Activated T-helper 1 cell treated with Interleukin-2 at 50 U/mL for 16 hours (primary cell): ENCODE measurements at regions not wholly inside any gene's neighbourhood (a gene's known extent, or its start where the extent isn't known, plus 50 kb on each side); places are given as distances from the start of the nearest gene placed in this dataset.
"Not testable (repeated sequence)": the region's sequence is repeated elsewhere in the genome, so short reads cannot be mapped to it uniquely, and the experiment has no call there.

Experiments
- DNase-seq: peaks from one replicate; pipeline ENCODE4 v3.0.0-alpha.2; 2020; ENCODE audit warnings: low read depth

DNA sequence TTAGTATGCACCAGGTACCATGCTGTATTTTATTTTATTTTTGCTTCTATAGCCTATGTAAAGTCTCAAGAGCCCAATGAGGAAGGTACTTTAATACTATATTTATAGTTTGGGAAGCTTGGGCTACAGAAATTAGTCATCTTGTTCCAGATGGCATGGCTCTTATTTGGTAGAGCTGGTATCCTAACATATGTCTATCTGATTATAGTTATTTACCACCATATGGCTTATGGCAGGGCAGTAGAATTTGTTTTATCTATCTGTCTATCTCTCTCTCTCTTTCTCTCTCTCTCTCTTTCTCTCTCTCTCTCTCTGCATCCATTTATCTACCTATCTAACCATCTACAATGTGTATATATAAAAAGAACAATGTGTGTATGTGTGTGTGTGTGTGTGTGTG, 1293.7 kb upstream of the SLC39A10 start:
- DNase-seq, result no peak

- DNase-seq, result no peak
Observed at GRCh38 chr2:194352505-194352904, 1304.5 kb upstream of the SLC39A10 start.

DNA sequence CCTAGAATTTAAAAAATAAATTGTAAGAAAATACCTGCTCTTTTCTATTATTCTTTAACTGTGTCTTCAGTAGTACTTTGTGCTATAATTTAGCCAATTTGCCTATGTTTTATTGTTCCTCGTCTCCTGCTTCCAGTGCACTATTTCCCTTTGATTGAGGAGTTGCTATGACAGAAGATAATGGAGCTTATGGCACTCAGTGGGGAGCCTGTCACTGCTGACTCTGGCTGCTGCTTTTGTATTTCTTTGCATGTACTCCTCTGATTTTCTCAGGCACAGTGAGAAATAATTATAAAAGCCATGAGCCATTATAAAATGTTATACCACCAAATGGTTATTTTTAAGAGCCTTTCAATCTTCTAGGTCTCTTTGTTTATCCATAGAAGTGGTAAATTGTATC, 1310.8 kb upstream of the SLC39A10 start:
- no peak for DNase-seq

GRCh38 chr2:194345347-194345746, 1311.7 kb upstream of the SLC39A10 start:
- DNase-seq, result no peak

GRCh38 chr2:194343167-194343566, 1313.9 kb upstream of the SLC39A10 start:
- no peak for DNase-seq

DNA sequence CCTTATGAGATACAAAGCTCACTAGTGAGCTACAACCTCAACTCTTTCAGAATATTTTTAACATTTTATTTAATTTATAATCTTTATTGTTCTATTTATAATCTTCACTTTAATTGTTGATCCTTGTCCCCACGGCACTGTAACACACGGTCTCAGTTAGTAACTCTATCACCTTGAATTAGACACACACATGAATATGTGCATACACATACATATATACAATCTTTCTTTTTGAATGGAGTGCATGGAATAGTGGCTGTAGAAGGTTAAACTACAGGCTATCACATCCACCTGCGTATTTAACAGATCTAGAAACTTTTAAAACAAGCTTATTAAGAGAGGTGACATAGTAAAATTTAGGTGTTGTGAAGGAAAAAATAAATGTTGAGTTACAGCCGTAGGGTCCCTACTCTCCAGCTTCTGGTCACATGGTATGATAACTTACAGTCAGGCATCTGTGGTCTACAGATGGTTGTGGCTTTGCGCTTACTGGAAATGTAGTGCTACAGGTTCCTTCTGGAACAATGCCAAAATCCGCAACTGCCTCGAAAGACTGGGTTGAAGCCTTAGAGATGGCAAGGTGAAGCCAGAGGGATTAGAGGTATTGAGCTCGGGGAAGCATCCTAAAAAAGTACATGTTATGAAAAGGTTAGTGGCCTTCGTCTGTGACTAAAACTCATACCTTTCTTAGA, 1324.1 kb upstream of the SLC39A10 start:
- no peak for DNase-seq

GRCh38 chr2:194328456-194328855, 1328.6 kb upstream of the SLC39A10 start:
- DNase-seq, result no peak

- no peak for DNase-seq
Observed at GRCh38 chr2:194327196-194327888, 1329.7 kb upstream of the SLC39A10 start.

- no peak for DNase-seq
Observed at GRCh38 chr2:194323740-194324139, 1333.3 kb upstream of the SLC39A10 start.

GRCh38 chr2:194320520-194320919, 1336.5 kb upstream of the SLC39A10 start:
- no peak for DNase-seq

GRCh38 chr2:194319222-194319992, 1337.6 kb upstream of the SLC39A10 start:
- DNase-seq, result no peak

- no peak for DNase-seq
Observed at GRCh38 chr2:194314042-194314441, 1343.0 kb upstream of the SLC39A10 start.

GRCh38 chr2:194304191-194304590, 1352.8 kb upstream of the SLC39A10 start:
- DNase-seq, result no peak

DNA sequence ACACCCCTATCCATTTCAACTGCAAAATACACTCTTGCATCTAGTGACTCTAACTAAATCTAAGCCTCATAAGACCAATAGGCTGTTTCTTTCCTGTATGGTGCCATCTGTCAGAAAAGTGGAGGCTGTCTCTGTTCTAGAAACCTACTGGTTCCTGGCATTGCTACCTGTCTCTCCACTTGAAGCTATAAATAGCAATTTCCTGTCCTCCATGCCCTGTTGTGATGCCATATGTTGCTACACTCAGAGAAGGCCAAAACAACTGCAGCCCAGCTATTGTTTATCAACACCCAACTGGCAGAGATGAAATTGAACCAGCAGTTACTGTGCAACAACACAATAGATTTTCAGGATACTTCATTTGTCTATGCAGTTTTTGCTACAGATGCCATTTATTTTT, 1355.1 kb upstream of the SLC39A10 start:
- no peak for DNase-seq

DNA sequence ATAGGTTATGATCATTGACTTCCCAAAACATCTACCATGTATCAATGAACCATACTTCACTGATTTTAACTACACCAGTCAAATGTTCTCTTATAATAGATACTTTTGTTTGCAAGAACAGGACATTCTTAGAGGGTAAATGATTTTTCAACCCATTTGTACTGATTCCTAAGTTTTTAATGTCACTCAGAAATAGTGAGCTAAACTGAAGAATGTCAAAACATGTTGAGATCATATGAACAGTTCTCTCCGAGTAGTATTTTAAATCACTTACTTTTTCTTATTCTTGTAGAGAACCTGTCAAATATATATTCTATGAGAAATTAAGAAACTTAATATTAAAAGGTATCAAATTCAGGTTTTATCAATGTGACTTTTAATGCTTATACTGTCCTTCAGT, 1362.9 kb upstream of the SLC39A10 start:
- DNase-seq, result no peak

DNA sequence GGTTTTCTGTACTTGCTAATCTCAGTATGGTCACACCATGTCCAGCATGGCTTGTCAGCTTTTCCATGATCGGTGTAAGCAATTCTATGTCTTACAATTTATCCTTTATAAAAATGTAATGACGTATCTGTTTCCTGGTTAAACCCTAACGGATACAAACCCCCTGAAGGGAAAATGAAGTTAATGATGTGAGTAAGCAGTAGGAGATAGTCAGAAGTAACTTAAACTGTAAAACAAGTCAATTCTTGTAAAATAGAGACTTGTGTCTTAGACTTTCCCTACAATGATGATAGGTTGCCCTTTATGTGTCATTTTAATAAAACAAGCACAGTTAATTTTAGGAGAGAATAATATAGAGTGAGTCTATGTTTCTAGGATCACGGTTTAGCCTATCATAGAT, 1365.9 kb upstream of the SLC39A10 start:
- DNase-seq, result no peak

DNA sequence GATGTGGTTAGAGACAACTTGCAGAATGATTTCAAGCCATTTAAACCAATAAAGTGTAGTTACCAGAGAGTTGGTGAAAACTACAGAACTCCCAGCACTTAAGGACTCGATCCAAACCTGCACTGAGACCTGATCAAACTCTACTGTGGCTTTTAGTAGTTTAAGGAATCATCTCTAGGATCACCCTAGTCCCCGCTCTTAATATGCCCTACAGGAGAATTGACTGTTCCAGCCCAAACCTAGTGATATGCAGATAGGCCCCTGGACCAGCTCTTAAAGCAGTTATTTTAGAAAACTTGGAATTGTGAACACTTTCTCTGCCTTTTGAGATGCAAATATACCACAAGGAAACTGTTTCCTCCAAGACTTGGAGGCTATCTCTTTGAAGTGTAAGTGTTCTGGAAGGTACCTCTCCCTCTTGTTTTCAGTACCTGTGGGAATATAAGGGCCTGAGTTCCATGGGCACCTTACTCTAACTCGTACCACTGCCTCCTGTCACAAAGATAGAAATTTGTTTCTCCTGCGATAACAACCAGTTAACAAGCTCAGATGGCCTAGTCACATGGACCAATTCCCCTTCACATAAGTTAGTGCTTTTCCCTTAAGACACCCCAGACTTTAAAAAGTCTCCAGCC, 1367.2 kb upstream of the SLC39A10 start:
- DNase-seq, result no peak

- not testable (repeated sequence) for DNase-seq
Observed at GRCh38 chr2:194276667-194277066, 1380.4 kb upstream of the SLC39A10 start.

DNA sequence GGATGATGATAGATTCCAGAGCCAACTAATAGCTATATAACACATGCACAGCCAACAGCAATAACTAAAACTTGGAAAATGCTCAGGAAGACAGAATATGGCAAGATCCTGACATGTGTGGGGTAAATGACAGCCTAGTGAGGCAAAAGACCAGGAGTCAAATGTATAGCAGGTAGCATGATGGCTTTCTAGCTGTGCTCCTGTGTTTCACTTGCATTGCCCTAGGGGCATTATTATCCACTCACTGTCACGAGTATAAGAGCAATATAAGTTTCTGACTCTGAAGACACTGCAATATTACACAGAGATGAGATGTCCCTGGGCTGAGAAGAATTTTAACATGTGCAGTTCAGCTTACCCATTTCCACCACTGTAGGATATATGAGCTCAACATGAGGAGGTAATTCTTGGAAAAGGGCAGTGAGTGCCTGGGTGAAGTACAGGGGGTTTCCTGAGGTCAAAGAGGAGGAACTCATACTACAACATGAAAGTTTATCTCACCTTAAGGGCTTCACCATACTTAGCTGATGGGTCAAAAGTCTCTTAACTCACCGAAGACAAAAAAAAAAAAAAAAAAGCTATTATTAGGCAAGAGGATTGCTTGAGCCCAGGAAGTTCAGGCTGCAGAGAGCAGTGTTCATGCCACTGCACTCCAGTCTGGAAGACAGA, 1385.6 kb upstream of the SLC39A10 start:
- DNase-seq, result no peak

- DNase-seq, result no peak
Observed at GRCh38 chr2:194270648-194271047, 1386.4 kb upstream of the SLC39A10 start.

- DNase-seq, result no peak
Observed at GRCh38 chr2:194264586-194264985, 1392.4 kb upstream of the SLC39A10 start.

GRCh38 chr2:194260185-194260584, 1396.8 kb upstream of the SLC39A10 start:
- no peak for DNase-seq
